Stimulated activated effector memory CD8-positive, alpha-beta T cell treated with anti-CD3 and anti-CD28 coated beads, Interleukin-12 subunit alpha, Interleukin-12 subunit beta, amount 100 ng/mL, for 72 hours (primary cell): ENCODE measurements at regions not wholly inside any gene's neighbourhood (a gene's known extent, or its start where the extent isn't known, plus 50 kb on each side); places are given as distances from the start of the nearest gene placed in this dataset.
A peak's percentile ranks its signal among the peaks of the same experiment; 100 is the strongest.
"Not testable (repeated sequence)": the region's sequence is repeated elsewhere in the genome, so short reads cannot be mapped to it uniquely, and the experiment has no call there.

Experiments
- ATAC-seq: fragments of 150-1000 bp; cut with Tn5 transposase; 2 replicates; pipeline ENCODE4 v1.10.0; 2021
- DNase-seq, 2 donors: peaks; one replicate each; pipeline ENCODE4 v3.0.0; 2021 to 2022; ENCODE audit warnings: low spot score in 2 of 2
- H3K27ac Mint-ChIP-seq: one replicate; pipeline ENCODE4 v1.8.0; 2022; ENCODE audit warnings: mild to moderate bottlenecking, mixed read lengths
- H3K36me3 Mint-ChIP-seq: one replicate; pipeline ENCODE4 v1.8.0; 2022; ENCODE audit warnings: mild to moderate bottlenecking, mixed read lengths
- H3K4me1 Mint-ChIP-seq: one replicate; pipeline ENCODE4 v1.8.0; 2022; ENCODE audit warnings: mixed read lengths
- H3K4me3 Mint-ChIP-seq: one replicate; pipeline ENCODE4 v1.8.0; 2022; ENCODE audit warnings: mild to moderate bottlenecking, mixed read lengths
- H3K9me3 Mint-ChIP-seq: one replicate; pipeline ENCODE4 v1.8.0; 2022; ENCODE audit warnings: mixed read lengths

DNA sequence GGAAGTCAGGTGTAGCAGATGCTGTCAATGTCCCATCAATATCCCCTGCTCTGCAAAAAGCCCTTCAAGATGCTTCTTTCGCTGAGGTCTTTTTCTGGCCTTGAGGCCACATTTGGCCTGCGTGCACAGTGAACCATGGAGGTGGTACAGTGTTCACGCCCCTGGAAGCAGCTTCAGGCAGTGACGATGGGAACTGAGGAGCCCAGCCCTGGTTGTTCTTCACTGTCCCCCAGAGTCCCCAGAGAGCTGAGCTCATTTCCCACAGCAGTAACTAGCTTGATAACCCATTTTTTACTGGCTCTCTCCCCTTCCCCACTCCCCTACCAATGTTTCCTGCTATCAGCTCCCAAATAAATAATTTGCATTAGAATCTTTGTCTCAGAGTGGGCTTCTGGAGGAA is 76.5 kb downstream of the OLIG1 start:
- DNase-seq (no peak), ATAC-seq (no peak)
- H3K4me1 Mint-ChIP-seq, result no peaks in the 10 kb centered on the region
- no peak overlapping the region for H3K27ac Mint-ChIP-seq
- no peaks in the 10 kb centered on the region for H3K9me3 Mint-ChIP-seq
- no peaks in the 10 kb centered on the region for H3K36me3 Mint-ChIP-seq
- H3K4me3 Mint-ChIP-seq, result no peak overlapping the region

GRCh38 chr21:33149181-33149580 is 79.2 kb downstream of the OLIG1 start:
- no peaks in the 10 kb centered on the region for H3K4me1 Mint-ChIP-seq
- no peaks in the 10 kb centered on the region for H3K36me3 Mint-ChIP-seq
- no peak overlapping the region for H3K4me3 Mint-ChIP-seq
- ATAC-seq (no peak), DNase-seq (no peak)
- H3K27ac Mint-ChIP-seq, result no peak overlapping the region
- no peaks in the 10 kb centered on the region for H3K9me3 Mint-ChIP-seq

- not testable (repeated sequence) for H3K4me3 Mint-ChIP-seq, H3K4me1 Mint-ChIP-seq, DNase-seq, H3K36me3 Mint-ChIP-seq, H3K27ac Mint-ChIP-seq, H3K9me3 Mint-ChIP-seq, ATAC-seq
Observed at GRCh38 chr21:33150968-33151367, 78.8 kb upstream of the IFNAR2 start.

DNA sequence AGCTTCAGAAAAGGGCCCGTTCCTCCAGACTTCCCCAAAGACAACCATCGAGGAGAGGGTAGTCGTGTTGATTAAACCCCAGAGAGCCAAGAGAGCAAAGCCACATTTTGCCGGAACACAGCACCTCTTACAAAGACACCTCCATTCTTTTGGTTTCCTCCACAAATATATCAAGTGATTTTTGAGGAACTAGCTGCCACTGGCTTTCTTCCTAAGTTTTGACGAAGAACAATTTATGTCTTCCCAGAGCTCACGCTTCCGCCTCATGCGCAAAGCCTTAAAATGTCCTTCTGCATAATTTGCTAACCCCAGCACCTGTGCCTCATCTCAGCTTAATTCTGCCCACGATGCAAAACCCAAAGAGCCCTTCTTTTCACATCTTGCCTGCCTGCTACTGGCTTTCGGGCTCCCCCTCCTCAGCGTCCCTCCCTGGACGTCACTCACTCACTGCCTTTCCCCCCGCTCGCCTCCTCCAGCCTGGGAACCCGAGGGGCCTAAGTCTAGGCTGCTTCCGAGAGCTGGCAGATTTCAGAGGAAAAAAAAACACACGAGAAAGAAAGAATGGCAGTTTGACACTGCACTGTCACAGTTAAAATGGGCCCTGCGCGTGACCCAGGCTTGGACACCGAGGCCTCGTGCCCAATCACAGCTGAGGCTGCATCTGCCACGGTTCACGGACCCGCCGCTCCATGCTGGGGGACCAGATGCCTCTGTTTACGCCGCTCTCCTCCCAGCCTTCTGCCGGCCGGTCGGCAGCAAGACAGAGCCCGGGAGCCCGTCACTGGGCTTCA is 77.6 kb upstream of the IFNAR2 start:
- H3K4me3 Mint-ChIP-seq, result no peak overlapping the region
- H3K27ac Mint-ChIP-seq, result peak overlapping the region; percentile 12

DNA sequence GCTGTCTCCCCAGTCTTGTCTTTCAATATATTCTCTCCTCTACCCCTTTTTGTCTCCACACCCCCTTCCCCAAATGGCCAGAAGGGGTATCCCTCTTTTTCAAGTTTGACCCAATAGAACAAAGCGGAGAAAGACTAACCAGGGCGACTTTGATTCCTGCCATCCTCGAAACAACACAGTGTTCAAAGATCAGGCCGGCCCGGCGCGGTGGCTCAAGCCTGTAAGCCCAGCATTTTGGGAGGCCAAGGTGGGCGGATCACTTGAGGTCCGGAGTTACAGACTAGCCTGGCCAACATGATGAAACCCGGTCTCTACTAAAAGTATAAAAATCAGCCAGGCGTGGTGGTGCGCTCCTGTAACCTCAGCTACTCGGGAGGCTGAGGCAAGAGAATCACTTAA is 77.0 kb upstream of the IFNAR2 start:
- H3K36me3 Mint-ChIP-seq, result no peaks in the 10 kb centered on the region
- DNase-seq (no peak), ATAC-seq (no peak)
- H3K4me3 Mint-ChIP-seq, result no peak overlapping the region
- no peaks in the 10 kb centered on the region for H3K9me3 Mint-ChIP-seq
- no peaks in the 10 kb centered on the region for H3K4me1 Mint-ChIP-seq
- H3K27ac Mint-ChIP-seq, result peak overlapping the region; percentile 12

More for the DNA sequence above, 77.6 kb upstream of the IFNAR2 start:
- ATAC-seq, result no peak
- no peaks in the 10 kb centered on the region for H3K4me1 Mint-ChIP-seq
- no peak for DNase-seq
- H3K36me3 Mint-ChIP-seq, result no peaks in the 10 kb centered on the region
- no peaks in the 10 kb centered on the region for H3K9me3 Mint-ChIP-seq

DNA sequence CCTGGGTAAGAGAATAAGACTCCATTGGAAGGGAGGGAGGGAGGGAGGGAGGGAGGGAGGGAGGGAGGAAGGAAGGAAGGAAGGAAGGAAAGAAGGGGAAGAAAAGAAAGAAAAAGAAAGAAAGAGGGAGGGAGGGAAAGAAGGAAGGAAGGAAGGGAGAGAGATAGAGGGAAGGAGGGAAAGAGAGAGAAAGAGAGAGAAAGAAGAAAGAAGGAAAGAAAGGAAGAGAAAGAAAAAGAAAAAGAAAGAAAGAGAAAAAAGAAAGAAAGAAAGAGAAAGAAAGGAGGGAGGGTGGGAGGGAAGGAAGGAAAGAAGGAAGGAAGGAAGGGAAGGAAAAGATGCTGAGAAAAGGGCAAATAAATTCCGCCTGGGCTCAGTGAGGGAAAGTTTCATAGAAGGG is 74.7 kb upstream of the IFNAR2 start:
- ATAC-seq (no peak), DNase-seq (no peak)
- H3K9me3 Mint-ChIP-seq, result peaks cover 5% of the 10 kb centered on the region
- no peak overlapping the region for H3K27ac Mint-ChIP-seq
- H3K4me3 Mint-ChIP-seq, result no peak overlapping the region
- no peaks in the 10 kb centered on the region for H3K36me3 Mint-ChIP-seq
- no peaks in the 10 kb centered on the region for H3K4me1 Mint-ChIP-seq

- DNase-seq (no peak), ATAC-seq (no peak)
- H3K27ac Mint-ChIP-seq, result no peak overlapping the region
- peaks cover 5% of the 10 kb centered on the region for H3K9me3 Mint-ChIP-seq
- no peaks in the 10 kb centered on the region for H3K36me3 Mint-ChIP-seq
- no peaks in the 10 kb centered on the region for H3K4me1 Mint-ChIP-seq
- no peak overlapping the region for H3K4me3 Mint-ChIP-seq
Observed at GRCh38 chr21:33155422-33155821, 74.3 kb upstream of the IFNAR2 start.

GRCh38 chr21:33157303-33157702 is 72.4 kb upstream of the IFNAR2 start:
- Mint-ChIP-seq H3K27ac (no peak overlapping the region), H3K9me3 (peaks cover 5% of the 10 kb centered on the region), H3K4me1 (no peaks in the 10 kb centered on the region), H3K4me3 (no peak overlapping the region), H3K36me3 (no peaks in the 10 kb centered on the region)
- DNase-seq (no peak), ATAC-seq (no peak)

GRCh38 chr21:33158654-33159053 is 71.1 kb upstream of the IFNAR2 start:
- no peaks in the 10 kb centered on the region for H3K36me3 Mint-ChIP-seq
- H3K4me3 Mint-ChIP-seq, result no peak overlapping the region
- no peaks in the 10 kb centered on the region for H3K4me1 Mint-ChIP-seq
- no peak overlapping the region for H3K27ac Mint-ChIP-seq
- H3K9me3 Mint-ChIP-seq, result peaks cover 5% of the 10 kb centered on the region
- ATAC-seq, result no peak
- DNase-seq, result no peak

- H3K36me3 Mint-ChIP-seq, result no peaks in the 10 kb centered on the region
- no peaks in the 10 kb centered on the region for H3K4me1 Mint-ChIP-seq
Observed at GRCh38 chr21:33162436-33162951, 67.2 kb upstream of the IFNAR2 start.

DNA sequence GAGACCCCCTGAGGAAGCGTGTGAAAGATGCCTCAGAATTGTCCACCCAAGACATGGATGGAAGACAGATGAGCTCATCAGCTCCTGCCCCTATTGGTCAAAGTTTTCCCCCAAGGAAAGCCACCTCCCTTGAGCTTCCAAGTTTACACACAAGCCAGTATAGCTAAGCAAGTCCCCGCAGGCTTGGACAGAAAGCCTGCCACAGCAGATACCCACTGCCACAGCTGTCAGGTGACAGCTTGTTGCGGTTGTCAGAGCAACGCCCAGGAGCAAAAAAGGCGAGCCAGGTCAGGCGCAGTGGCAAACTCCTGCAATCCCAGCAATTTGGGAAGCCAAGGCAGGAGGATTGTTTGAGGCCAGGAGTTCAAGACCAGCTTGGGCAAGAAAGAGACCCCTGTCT is 60.9 kb upstream of the IFNAR2 start:
- H3K27ac Mint-ChIP-seq, result no peak overlapping the region
- no peaks in the 10 kb centered on the region for H3K9me3 Mint-ChIP-seq
- no peaks in the 10 kb centered on the region for H3K36me3 Mint-ChIP-seq
- DNase-seq, result no peak
- ATAC-seq, result no peak
- H3K4me3 Mint-ChIP-seq, result no peak overlapping the region
- no peaks in the 10 kb centered on the region for H3K4me1 Mint-ChIP-seq

More at GRCh38 chr21:33162436-33162951, 67.2 kb upstream of the IFNAR2 start:
- Mint-ChIP-seq H3K27ac (no peak overlapping the region), H3K9me3 (peaks cover 5% of the 10 kb centered on the region), H3K4me3 (no peak overlapping the region)
- no peak for DNase-seq
- ATAC-seq, result no peak

- Mint-ChIP-seq H3K4me3 (no peak overlapping the region), H3K27ac (no peak overlapping the region), H3K9me3 (no peaks in the 10 kb centered on the region), H3K36me3 (no peaks in the 10 kb centered on the region), H3K4me1 (no peaks in the 10 kb centered on the region)
- DNase-seq (no peak), ATAC-seq (no peak)
Observed at GRCh38 chr21:33169359-33169758, 60.4 kb upstream of the IFNAR2 start.

DNA sequence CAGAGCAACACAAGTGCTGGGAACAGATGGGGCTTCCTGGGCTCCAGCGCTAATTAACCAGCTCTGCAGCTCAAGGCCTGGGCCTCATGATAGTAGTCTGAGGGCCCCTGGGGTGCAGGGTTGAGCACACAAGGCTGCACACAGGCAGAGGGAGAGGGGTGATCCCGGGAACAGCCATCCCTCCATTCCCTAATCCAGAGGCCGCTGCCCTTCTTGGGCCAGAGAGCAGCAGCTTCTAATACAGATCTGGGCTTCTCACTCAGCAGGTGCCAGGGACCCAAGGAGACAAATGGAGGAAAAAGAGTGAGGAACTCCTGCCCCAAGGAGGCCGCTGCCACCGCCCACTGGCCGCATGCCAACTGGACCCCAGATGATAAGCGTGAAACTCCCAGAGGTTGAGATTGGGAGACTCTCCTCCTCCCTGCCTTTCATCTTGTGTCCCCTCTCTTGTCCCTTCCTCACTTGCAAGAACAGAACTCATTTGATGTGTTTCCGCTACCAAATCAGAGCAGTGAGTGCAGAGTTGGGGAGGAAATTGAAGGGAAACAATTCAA is 58.0 kb upstream of the IFNAR2 start:
- Mint-ChIP-seq H3K4me1 (no peaks in the 10 kb centered on the region), H3K4me3 (no peak overlapping the region), H3K9me3 (no peaks in the 10 kb centered on the region), H3K36me3 (no peaks in the 10 kb centered on the region), H3K27ac (no peak overlapping the region)
- DNase-seq (no peak), ATAC-seq (no peak)

DNA sequence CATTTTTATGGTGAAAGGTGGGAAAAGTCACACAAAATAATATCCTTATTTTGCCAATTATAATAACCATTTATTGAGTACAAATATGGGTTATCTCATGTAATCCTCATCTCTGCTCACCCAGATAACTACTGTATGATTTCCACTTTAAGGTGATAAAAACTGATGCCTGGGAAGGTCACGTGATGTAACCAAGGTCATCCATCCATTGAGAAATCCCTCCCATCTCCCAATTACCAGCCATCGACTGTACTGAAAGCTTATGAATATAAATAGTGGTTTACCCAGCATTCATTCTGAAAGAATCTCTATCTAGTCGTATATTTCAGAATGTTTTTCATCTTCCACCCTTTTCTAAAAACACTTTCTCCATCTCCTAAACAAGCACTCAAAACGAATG is 55.0 kb upstream of the IFNAR2 start:
- H3K4me3 Mint-ChIP-seq, result no peak overlapping the region
- H3K4me1 Mint-ChIP-seq, result no peaks in the 10 kb centered on the region
- no peak for ATAC-seq
- H3K9me3 Mint-ChIP-seq, result no peaks in the 10 kb centered on the region
- no peak for DNase-seq
- no peaks in the 10 kb centered on the region for H3K36me3 Mint-ChIP-seq
- no peak overlapping the region for H3K27ac Mint-ChIP-seq
